ENCODE measurements at regions not wholly inside any gene's neighbourhood (a gene's known extent, or its start where the extent isn't known, plus 50 kb on each side); places are given as distances from the start of the nearest gene placed in this dataset.

DNA sequence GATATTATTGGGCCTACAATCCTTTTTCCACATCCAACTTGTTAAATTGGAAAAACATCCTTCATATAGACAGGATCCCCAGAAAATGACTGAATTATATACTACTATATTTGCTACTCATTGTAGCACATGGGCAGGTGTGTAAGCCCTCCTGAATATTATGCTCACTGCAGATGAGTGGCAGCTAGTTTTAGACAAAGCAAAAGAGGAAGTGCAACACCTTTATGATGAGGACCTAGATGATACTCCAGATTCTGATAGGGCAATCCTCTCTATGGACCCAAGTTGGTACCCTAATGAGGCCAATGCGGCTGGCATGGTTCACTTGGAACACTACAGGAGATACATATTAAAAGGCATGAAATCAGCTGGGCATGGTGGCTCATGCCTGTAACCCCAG lies 119.1 kb upstream of the PLCL2 start:
- no peak for DNase-seq (ENCODE audit: extremely low spot score, unreplicated experiment)
- peaks cover 6% of the 10 kb centered on the region for H3K4me1 Mint-ChIP-seq (ENCODE audit: unreplicated experiment)
- TF ChIP-seq, protein P1, sequence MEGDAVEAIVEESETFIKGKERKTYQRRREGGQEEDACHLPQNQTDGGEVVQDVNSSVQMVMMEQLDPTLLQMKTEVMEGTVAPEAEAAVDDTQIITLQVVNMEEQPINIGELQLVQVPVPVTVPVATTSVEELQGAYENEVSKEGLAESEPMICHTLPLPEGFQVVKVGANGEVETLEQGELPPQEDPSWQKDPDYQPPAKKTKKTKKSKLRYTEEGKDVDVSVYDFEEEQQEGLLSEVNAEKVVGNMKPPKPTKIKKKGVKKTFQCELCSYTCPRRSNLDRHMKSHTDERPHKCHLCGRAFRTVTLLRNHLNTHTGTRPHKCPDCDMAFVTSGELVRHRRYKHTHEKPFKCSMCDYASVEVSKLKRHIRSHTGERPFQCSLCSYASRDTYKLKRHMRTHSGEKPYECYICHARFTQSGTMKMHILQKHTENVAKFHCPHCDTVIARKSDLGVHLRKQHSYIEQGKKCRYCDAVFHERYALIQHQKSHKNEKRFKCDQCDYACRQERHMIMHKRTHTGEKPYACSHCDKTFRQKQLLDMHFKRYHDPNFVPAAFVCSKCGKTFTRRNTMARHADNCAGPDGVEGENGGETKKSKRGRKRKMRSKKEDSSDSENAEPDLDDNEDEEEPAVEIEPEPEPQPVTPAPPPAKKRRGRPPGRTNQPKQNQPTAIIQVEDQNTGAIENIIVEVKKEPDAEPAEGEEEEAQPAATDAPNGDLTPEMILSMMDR (IDR thresholded peaks at IDR 0.05) = no peak
- H3K27me3 Mint-ChIP-seq (ENCODE audit: unreplicated experiment) = peaks cover 8% of the 10 kb centered on the region
- no peak overlapping the region for H3K4me3 Mint-ChIP-seq (ENCODE audit: unreplicated experiment)
- no peaks in the 10 kb centered on the region for H3K9me3 Mint-ChIP-seq (ENCODE audit: unreplicated experiment)
- H3K27ac Mint-ChIP-seq (ENCODE audit: unreplicated experiment) = no peak overlapping the region
- no peaks in the 10 kb centered on the region for H3K36me3 Mint-ChIP-seq (ENCODE audit: unreplicated experiment)

- Mint-ChIP-seq H3K36me3 (ENCODE audit: unreplicated experiment) (no peaks in the 10 kb centered on the region), H3K9me3 (ENCODE audit: unreplicated experiment) (no peaks in the 10 kb centered on the region), H3K4me3 (ENCODE audit: unreplicated experiment) (no peak overlapping the region), H3K4me1 (ENCODE audit: unreplicated experiment) (peaks cover 4% of the 10 kb centered on the region), H3K27me3 (ENCODE audit: unreplicated experiment) (peaks cover 8% of the 10 kb centered on the region), H3K27ac (ENCODE audit: unreplicated experiment) (no peak overlapping the region)
- DNase-seq (ENCODE audit: extremely low spot score, unreplicated experiment) = no peak
- TF ChIP-seq, protein P1 (IDR thresholded peaks at IDR 0.05) = no peak
These were observed 117.7 kb upstream of the PLCL2 start for GRCh38 chr3:16767006-16767405.

- TF ChIP-seq, protein P1 (IDR thresholded peaks at IDR 0.05) = no peak
- Mint-ChIP-seq H3K36me3 (ENCODE audit: unreplicated experiment) (no peaks in the 10 kb centered on the region), H3K9me3 (ENCODE audit: unreplicated experiment) (no peaks in the 10 kb centered on the region), H3K4me1 (ENCODE audit: unreplicated experiment) (no peaks in the 10 kb centered on the region), H3K4me3 (ENCODE audit: unreplicated experiment) (no peak overlapping the region), H3K27me3 (ENCODE audit: unreplicated experiment) (peaks cover 8% of the 10 kb centered on the region), H3K27ac (ENCODE audit: unreplicated experiment) (no peak overlapping the region)
- DNase-seq (ENCODE audit: extremely low spot score, unreplicated experiment) = no peak
These were observed 116.7 kb upstream of the PLCL2 start for GRCh38 chr3:16768014-16768413.

- Mint-ChIP-seq H3K4me1 (ENCODE audit: unreplicated experiment) (no peaks in the 10 kb centered on the region), H3K36me3 (ENCODE audit: unreplicated experiment) (no peaks in the 10 kb centered on the region), H3K27me3 (ENCODE audit: unreplicated experiment) (peaks cover 8% of the 10 kb centered on the region), H3K9me3 (ENCODE audit: unreplicated experiment) (no peaks in the 10 kb centered on the region), H3K27ac (ENCODE audit: unreplicated experiment) (no peak overlapping the region), H3K4me3 (ENCODE audit: unreplicated experiment) (no peak overlapping the region)
- DNase-seq (ENCODE audit: extremely low spot score, unreplicated experiment) = no peak
- TF ChIP-seq, protein P1 (IDR thresholded peaks at IDR 0.05) = no peak
These were observed 115.8 kb upstream of the PLCL2 start for GRCh38 chr3:16768956-16769355.

DNA sequence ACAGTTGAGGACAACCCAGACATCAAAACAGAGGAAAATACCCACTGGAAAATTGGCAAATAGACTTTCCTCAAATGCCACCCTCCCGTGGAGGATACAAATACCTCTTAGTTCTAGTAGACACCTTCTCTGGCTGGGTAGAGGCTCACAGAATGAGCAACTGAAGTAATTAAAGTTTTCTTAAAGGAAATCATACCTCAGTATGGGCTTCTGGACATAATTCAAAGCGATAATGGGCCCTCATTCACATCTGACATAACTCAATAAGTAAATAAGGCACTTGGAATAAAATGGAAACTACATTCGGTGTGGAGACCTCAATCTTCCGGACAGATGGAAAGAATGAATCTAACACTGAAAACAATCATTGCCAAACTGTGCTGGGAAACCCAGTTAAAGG lies 115.2 kb upstream of the PLCL2 start:
- TF ChIP-seq, protein P1 (IDR thresholded peaks at IDR 0.05) = no peak
- Mint-ChIP-seq H3K4me3 (ENCODE audit: unreplicated experiment) (no peak overlapping the region), H3K27ac (ENCODE audit: unreplicated experiment) (no peak overlapping the region), H3K4me1 (ENCODE audit: unreplicated experiment) (no peaks in the 10 kb centered on the region), H3K9me3 (ENCODE audit: unreplicated experiment) (no peaks in the 10 kb centered on the region), H3K36me3 (ENCODE audit: unreplicated experiment) (no peaks in the 10 kb centered on the region), H3K27me3 (ENCODE audit: unreplicated experiment) (peaks cover 8% of the 10 kb centered on the region)
- DNase-seq (ENCODE audit: extremely low spot score, unreplicated experiment) = no peak
